ENCODE measurements at regions not wholly inside any gene's neighbourhood (a gene's known extent, or its start where the extent isn't known, plus 50 kb on each side); places are given as distances from the start of the nearest gene placed in this dataset.

GRCh38 chrX:27924718-27925117 lies 56.5 kb downstream of the DCAF8L1 start:
- TF ChIP-seq POLR2A (IDR thresholded peaks at IDR 0.05; ENCODE audit: low read depth): no peak
- no peak for TF ChIP-seq CTCF (IDR thresholded peaks at IDR 0.05)
